ENCODE measurements at regions not wholly inside any gene's neighbourhood (a gene's known extent, or its start where the extent isn't known, plus 50 kb on each side); places are given as distances from the start of the nearest gene placed in this dataset.

DNA sequence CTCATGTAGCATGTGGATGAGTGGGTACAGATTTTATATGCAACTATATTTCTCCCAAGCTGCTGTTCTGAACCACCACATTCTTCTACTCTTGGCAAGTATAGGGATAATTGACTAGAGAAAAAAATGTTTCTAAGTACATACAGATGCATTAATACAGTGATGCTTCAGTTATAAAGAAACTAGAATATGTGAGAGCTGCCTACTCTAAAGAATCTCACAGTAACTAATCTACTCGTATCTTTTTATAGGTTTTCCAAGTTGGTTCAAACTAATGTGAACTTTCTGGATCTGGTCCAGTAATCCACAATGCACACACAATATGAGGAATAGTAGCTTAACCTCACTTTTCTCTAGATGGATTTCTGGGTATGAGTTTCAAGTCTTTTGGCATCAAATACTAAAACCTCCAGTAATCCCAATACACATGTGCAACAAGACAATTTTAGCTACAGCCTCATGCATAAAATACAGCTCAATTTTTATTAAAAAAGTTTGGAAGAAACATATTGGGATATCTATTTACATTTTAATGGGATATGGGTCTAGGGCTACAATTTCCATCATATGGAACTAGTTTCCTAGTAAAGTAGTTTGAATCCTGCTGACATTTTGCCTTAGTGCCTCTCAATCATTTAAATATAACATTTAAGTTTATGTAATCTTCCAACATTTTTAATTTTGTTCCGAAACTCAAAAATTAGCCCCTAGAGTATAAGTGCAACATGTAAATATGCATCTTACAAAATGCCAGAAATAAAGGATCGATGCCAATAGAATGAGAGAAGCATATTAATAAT, 2209.7 kb downstream of the LRRC4C start:
- no peak for DNase-seq (ENCODE audit: low spot score)
- H3K36me3 Mint-ChIP-seq (ENCODE audit: low read depth) = no peaks in the 10 kb centered on the region
- no peak overlapping the region for H3K27ac Mint-ChIP-seq (ENCODE audit: unreplicated experiment)
- no peaks in the 10 kb centered on the region for H3K27me3 Mint-ChIP-seq (ENCODE audit: low read depth)
- TF ChIP-seq, protein P1, sequence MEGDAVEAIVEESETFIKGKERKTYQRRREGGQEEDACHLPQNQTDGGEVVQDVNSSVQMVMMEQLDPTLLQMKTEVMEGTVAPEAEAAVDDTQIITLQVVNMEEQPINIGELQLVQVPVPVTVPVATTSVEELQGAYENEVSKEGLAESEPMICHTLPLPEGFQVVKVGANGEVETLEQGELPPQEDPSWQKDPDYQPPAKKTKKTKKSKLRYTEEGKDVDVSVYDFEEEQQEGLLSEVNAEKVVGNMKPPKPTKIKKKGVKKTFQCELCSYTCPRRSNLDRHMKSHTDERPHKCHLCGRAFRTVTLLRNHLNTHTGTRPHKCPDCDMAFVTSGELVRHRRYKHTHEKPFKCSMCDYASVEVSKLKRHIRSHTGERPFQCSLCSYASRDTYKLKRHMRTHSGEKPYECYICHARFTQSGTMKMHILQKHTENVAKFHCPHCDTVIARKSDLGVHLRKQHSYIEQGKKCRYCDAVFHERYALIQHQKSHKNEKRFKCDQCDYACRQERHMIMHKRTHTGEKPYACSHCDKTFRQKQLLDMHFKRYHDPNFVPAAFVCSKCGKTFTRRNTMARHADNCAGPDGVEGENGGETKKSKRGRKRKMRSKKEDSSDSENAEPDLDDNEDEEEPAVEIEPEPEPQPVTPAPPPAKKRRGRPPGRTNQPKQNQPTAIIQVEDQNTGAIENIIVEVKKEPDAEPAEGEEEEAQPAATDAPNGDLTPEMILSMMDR (IDR thresholded peaks at IDR 0.05) = no peak
- no peak overlapping the region for H3K4me3 Mint-ChIP-seq (ENCODE audit: unreplicated experiment)
- H3K4me1 Mint-ChIP-seq (ENCODE audit: low read depth) = no peaks in the 10 kb centered on the region
- H3K9me3 Mint-ChIP-seq (ENCODE audit: low read depth) = peaks cover 18% of the 10 kb centered on the region

DNA sequence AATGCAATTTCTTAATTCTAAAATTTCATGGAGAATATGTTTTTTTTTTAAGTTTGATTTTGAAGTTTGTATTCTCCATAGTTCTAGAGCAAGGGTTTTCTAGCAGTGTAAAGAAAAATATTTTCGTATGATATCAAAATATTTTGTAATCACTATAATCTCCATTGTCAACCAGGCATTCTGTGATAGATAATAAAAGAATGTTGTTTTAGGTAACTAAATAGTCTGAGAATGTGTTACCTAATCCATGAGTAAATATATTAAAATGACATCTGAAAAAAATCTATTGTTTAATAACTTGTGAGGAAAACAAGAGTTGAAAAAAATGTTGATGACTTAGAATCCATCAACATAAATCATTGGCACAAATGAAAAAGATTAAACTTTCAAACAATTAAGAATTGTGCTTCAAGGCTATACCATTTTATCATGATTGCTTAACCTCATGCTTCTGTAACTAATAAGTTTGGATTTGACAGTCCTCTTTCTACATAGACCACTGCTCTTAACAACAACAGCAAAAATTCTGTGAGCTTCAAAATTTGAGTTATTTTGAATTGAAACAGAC, 2211.8 kb downstream of the LRRC4C start:
- H3K4me1 Mint-ChIP-seq (ENCODE audit: low read depth) = no peaks in the 10 kb centered on the region
- TF ChIP-seq, protein P1 (IDR thresholded peaks at IDR 0.05) = no peak
- no peak overlapping the region for H3K27ac Mint-ChIP-seq (ENCODE audit: unreplicated experiment)
- H3K9me3 Mint-ChIP-seq (ENCODE audit: low read depth) = peaks cover 7% of the 10 kb centered on the region
- H3K27me3 Mint-ChIP-seq (ENCODE audit: low read depth) = no peaks in the 10 kb centered on the region
- H3K36me3 Mint-ChIP-seq (ENCODE audit: low read depth) = no peaks in the 10 kb centered on the region
- H3K4me3 Mint-ChIP-seq (ENCODE audit: unreplicated experiment) = no peak overlapping the region
- no peak for DNase-seq (ENCODE audit: low spot score)

DNA sequence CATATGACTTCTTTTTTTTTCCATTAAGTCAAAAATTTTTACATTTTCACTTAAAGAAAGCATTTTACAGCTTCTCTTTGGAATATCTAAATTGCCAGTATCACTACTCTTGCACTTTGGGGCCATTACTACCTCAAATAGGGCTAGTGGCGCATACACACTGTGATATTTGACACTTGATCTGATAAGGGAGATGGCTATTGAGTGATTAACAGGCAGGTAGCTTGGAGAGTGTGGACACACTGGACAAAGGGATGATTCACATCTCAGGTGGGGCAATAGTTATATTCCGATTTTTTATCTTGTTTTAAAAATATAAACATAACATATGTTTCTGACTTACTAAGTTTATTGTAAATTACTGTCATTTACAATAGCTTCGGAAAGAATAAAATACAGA, 2219.9 kb downstream of the LRRC4C start:
- Mint-ChIP-seq H3K27me3 (ENCODE audit: low read depth) (peaks cover 2% of the 10 kb centered on the region), H3K4me1 (ENCODE audit: low read depth) (no peaks in the 10 kb centered on the region)
- DNase-seq (ENCODE audit: low spot score) = no peak

DNA sequence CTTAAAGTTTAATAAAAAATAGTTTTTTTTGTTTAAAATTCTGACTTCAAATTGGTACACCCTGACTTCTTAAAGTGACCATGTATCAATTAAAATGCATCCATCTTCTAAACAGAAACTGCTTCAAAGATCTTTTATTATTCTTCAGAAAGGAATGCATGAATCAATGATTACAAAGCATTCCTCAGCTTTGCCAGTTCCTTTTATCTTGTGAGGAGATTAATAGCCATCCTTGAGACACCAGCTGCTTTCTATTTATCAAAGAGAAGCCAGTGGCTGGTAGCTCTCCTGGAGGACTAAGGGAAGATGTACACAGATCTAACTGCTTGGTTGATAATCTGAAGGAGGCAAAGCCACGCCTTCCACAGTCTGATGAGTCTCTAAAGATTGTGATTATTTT, 2222.5 kb downstream of the LRRC4C start:
- peaks cover 2% of the 10 kb centered on the region for H3K27me3 Mint-ChIP-seq (ENCODE audit: low read depth)
- DNase-seq (ENCODE audit: low spot score) = no peak
- H3K36me3 Mint-ChIP-seq (ENCODE audit: low read depth) = no peaks in the 10 kb centered on the region
- H3K27ac Mint-ChIP-seq (ENCODE audit: unreplicated experiment) = no peak overlapping the region
- no peak overlapping the region for H3K4me3 Mint-ChIP-seq (ENCODE audit: unreplicated experiment)
- H3K4me1 Mint-ChIP-seq (ENCODE audit: low read depth) = no peaks in the 10 kb centered on the region
- TF ChIP-seq, protein P1 (IDR thresholded peaks at IDR 0.05) = no peak
- H3K9me3 Mint-ChIP-seq (ENCODE audit: low read depth) = peaks cover 19% of the 10 kb centered on the region

More for the DNA sequence above, 2219.9 kb downstream of the LRRC4C start:
- Mint-ChIP-seq H3K9me3 (ENCODE audit: low read depth) (peaks cover 8% of the 10 kb centered on the region), H3K36me3 (ENCODE audit: low read depth) (no peaks in the 10 kb centered on the region), H3K27ac (ENCODE audit: unreplicated experiment) (no peak overlapping the region), H3K4me3 (ENCODE audit: unreplicated experiment) (no peak overlapping the region)
- TF ChIP-seq, protein P1 (IDR thresholded peaks at IDR 0.05) = no peak

DNA sequence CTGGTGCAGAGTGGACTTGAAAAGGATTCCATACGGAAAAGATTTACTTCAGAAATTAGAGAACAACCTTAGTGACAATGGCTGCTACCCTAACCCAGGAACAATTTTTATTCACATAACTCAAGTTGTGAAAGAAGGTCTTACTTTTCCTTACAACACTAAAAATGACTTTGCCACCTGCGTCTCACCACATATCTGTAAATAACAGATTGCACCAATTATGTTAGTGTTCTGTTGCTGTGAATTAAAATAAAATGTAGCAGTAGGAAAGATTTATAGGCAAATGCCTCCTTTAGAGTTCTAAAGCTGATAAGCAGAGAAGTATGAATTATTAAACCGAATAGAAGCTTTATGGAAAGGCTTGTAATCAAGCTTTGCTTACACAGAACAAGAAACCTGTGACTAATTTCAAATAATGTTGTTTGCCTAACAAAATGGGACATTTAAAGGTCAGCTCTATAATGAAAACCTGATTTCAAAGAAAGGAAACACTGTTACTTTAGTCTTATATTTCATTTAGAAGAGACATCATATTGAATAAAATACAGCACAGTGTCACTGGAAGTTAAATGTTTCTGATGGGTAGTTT, 2237.8 kb downstream of the LRRC4C start:
- Mint-ChIP-seq H3K4me3 (ENCODE audit: unreplicated experiment) (no peak overlapping the region), H3K9me3 (ENCODE audit: low read depth) (peaks cover 3% of the 10 kb centered on the region), H3K36me3 (ENCODE audit: low read depth) (no peaks in the 10 kb centered on the region), H3K27me3 (ENCODE audit: low read depth) (peaks cover 2% of the 10 kb centered on the region), H3K4me1 (ENCODE audit: low read depth) (no peaks in the 10 kb centered on the region), H3K27ac (ENCODE audit: unreplicated experiment) (no peak overlapping the region)
- TF ChIP-seq, protein P1 (IDR thresholded peaks at IDR 0.05) = no peak
- DNase-seq (ENCODE audit: low spot score) = no peak

Data from chondrocyte (in vitro differentiated cells).